ENCODE measurements at regions not wholly inside any gene's neighbourhood (a gene's known extent, or its start where the extent isn't known, plus 50 kb on each side); places are given as distances from the start of the nearest gene placed in this dataset.

DNA sequence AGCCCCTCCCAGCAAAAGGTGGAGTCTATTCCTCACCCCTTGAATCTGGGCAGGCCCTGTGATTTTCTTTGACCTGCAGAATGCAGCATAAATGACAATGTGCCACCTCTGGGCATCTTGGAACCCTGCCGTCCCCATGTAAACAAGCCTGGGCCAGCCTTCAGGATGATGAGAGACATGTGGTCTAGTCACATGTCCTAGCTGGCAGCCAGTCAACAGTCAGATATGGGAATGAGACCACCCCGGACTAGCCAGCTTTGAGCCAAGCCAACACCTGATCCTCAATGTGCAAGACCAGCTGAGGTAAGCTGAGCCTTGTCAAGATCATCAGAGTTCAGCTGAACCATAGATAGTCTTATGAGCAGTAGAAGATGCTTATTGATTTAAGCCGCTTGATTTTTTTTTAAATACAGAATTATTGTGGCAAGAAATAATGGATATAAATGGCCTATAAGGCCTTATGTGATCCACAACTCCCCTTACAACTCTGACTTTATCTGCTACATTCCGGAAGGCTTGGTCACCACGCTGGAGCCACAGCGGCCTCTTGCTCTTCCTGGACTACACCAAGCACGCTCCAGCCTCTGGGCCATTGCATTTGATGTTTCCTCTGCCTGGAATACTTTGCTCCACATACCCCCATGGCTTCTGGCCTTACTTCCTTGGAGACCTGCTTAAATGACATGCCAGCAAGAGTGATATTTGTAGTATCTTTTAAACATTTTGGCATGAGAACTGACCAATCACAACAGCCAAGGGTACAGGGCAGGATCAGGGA, 225.9 kb upstream of the SESN3 start:
- FAIRE-seq (no peak), DNase-seq (ENCODE audit: insufficient read length, low spot score) (no peak)
- TF ChIP-seq TAF1 (IDR thresholded peaks at IDR 0.05; ENCODE audit: low read depth, low read length) (no peak), SPI1 (IDR thresholded peaks at IDR 0.05; ENCODE audit: low read depth, low read length) (no peak)

DNA sequence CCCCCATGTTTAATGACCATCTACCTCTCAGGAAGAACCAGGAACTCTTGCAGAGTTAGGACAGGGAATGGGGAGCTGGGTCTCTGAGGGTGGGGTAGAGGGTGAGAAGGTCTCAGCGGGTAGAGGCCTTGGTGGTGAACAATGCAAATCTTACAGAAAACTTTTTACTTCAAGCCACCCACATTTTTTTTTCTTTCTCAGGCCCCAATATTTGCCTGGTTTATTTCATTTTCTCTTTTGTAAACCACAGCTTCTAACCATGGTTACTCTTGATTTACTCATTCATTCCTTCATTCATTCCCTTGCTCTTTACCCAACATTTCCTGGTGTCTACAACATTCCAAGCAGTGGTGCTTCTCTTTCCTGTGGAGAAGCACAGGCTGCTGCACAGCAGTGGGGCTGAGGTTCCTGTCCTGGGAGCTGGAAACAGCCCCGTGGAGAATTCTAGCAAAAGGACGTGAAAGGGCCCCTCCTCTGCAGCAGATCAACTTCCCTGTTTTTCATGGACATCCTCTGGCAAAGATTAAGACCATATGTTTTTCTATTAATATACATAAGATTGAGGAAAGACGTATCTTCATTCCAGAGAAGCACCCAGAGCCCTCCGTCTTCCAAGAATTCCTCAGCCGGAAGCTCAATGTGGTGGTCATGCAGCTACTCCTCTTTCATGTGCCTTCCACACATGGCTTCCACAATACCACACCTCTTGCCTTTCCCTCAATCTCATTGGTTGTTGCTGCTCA, 224.4 kb upstream of the SESN3 start:
- no peak for FAIRE-seq
- TF ChIP-seq PAX5 (IDR thresholded peaks at IDR 0.05; ENCODE audit: insufficient read depth, low read length, severe bottlenecking): no peak
- no peak for TF ChIP-seq SPI1 (IDR thresholded peaks at IDR 0.05; ENCODE audit: low read depth, low read length)
- TF ChIP-seq TAF1 (IDR thresholded peaks at IDR 0.05; ENCODE audit: low read depth, low read length): no peak
- no peak for TF ChIP-seq POU2F2 (IDR thresholded peaks at IDR 0.05; ENCODE audit: low read depth, low read length)
- TF ChIP-seq POLR2AphosphoS5 (IDR thresholded peaks at IDR 0.05; ENCODE audit: low read depth, low read length): no peak
- TF ChIP-seq POLR2A (IDR thresholded peaks at IDR 0.05; ENCODE audit: low read depth, low read length): no peak
- DNase-seq (ENCODE audit: insufficient read length, low spot score): no peak

DNA sequence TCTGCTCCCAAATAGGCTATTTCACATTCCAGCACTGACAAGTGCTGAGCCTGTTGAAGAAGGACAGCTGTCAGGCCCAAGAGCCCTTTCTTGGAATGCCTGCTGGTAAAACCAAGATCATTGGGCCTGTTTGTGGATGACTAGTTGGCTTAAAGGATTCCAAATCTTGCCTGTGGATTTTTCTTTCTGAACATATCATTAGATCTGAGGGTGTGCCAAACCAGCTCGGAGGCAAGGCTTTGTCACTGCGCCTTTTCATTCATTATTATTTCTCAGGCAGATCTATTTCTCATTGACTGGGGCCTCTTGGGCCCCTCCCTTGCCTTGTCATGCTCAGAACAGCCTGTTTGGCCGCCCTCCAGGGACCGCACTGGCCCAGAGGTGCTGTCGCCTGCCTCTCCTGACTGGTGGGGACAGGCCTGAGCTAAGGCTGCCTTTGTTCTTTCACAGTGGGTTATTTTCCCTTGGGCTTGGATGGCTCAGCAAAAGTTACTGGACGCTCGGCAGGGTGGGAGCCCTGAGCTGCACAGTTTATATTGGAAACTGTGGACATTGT, 222.7 kb upstream of the SESN3 start:
- FAIRE-seq (no peak), DNase-seq (ENCODE audit: insufficient read length, low spot score) (no peak)
- TF ChIP-seq SPI1 (IDR thresholded peaks at IDR 0.05; ENCODE audit: low read depth, low read length) (no peak), PAX5 (IDR thresholded peaks at IDR 0.05; ENCODE audit: insufficient read depth, low read length, severe bottlenecking) (no peak), POLR2AphosphoS5 (IDR thresholded peaks at IDR 0.05; ENCODE audit: low read depth, low read length) (no peak)

DNA sequence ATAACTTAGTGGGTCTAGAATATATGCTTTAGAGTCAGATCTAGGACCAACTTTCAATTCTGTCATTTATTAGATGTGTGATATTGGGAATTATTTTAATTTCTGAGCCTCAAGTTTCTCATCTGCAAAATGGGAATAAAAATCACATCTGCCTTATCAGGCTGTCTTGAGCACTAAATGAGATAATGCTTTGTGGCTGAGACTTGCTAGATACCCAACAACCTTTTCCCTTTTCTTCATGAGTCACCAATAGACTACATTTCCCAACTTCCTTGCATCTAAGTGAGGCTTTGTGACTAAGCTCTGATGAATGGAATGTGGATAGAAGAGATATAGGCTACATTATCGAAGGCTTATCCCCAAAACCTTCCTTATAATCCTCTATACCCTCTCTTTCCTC, 220.7 kb upstream of the SESN3 start:
- DNase-seq (ENCODE audit: insufficient read length, low spot score) (no peak), FAIRE-seq (no peak)
- no peak for TF ChIP-seq POLR2A (IDR thresholded peaks at IDR 0.05; ENCODE audit: low read depth, low read length)
- no peak for TF ChIP-seq TAF1 (IDR thresholded peaks at IDR 0.05; ENCODE audit: low read depth, low read length)
- no peak for TF ChIP-seq PAX5 (IDR thresholded peaks at IDR 0.05; ENCODE audit: insufficient read depth, low read length, severe bottlenecking)
- no peak for TF ChIP-seq POU2F2 (IDR thresholded peaks at IDR 0.05; ENCODE audit: low read depth, low read length)
- TF ChIP-seq SPI1 (IDR thresholded peaks at IDR 0.05; ENCODE audit: low read depth, low read length): no peak

DNA sequence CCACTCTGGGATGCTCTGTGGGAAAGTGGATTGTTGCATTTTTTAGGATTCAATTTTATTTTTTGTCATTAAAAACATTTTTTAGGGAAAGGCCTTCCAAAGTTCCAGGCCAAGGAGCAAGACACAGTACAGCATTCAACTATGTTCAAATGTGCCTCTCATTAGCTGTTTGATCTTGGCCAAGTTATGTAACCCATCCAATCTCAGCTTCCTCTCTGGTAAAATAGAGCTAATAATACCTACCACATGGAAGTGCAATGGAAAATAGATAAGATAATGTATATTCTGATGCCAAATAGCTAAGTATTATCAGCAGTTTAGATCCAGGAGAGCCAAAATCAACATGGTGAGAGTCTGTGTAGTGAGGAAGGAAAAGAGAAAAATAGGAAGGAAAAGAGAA, 220.3 kb upstream of the SESN3 start:
- DNase-seq (ENCODE audit: insufficient read length, low spot score): no peak
- no peak for FAIRE-seq
- no peak for TF ChIP-seq POLR2AphosphoS5 (IDR thresholded peaks at IDR 0.05; ENCODE audit: low read depth, low read length)
- TF ChIP-seq POLR2A (IDR thresholded peaks at IDR 0.05; ENCODE audit: low read depth, low read length): no peak
- TF ChIP-seq POU2F2 (IDR thresholded peaks at IDR 0.05; ENCODE audit: low read depth, low read length): no peak
- no peak for TF ChIP-seq TAF1 (IDR thresholded peaks at IDR 0.05; ENCODE audit: low read depth, low read length)
- no peak for TF ChIP-seq SPI1 (IDR thresholded peaks at IDR 0.05; ENCODE audit: low read depth, low read length)
- no peak for TF ChIP-seq PAX5 (IDR thresholded peaks at IDR 0.05; ENCODE audit: insufficient read depth, low read length, severe bottlenecking)

DNA sequence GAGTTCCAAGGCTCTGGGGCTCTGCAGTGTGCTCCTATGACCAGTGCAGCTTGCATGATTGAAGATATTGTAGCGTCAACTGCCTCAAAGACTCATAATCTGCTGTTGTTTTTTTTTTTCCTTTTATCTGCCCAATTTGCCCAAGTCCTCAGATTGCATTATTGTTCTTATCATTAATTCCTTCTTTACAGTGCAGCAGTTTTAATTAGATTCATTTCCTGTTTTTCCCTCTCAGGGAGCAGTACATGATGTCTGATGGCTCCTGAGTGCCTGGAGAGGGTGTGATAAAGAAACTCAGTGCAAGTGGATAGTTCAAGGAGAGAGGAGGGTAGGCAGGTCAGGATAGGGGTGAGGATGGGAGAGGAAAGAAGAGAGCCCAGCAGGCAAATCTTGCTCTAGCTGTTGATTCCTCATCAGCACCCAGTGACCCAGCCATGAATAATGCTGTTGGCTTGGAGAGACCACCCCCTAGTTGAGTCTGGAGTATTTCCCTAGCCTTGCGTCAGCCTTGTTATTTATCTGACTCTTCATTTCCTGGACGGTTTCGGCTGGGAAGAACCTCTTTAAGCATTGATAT, 219.6 kb upstream of the SESN3 start:
- TF ChIP-seq POLR2AphosphoS5 (IDR thresholded peaks at IDR 0.05; ENCODE audit: low read depth, low read length) (no peak), TAF1 (IDR thresholded peaks at IDR 0.05; ENCODE audit: low read depth, low read length) (no peak), POLR2A (IDR thresholded peaks at IDR 0.05; ENCODE audit: low read depth, low read length) (no peak), SPI1 (IDR thresholded peaks at IDR 0.05; ENCODE audit: low read depth, low read length) (no peak), PAX5 (IDR thresholded peaks at IDR 0.05; ENCODE audit: insufficient read depth, low read length, severe bottlenecking) (no peak), POU2F2 (IDR thresholded peaks at IDR 0.05; ENCODE audit: low read depth, low read length) (no peak)
- DNase-seq (ENCODE audit: insufficient read length, low spot score) (no peak), FAIRE-seq (no peak)

DNA sequence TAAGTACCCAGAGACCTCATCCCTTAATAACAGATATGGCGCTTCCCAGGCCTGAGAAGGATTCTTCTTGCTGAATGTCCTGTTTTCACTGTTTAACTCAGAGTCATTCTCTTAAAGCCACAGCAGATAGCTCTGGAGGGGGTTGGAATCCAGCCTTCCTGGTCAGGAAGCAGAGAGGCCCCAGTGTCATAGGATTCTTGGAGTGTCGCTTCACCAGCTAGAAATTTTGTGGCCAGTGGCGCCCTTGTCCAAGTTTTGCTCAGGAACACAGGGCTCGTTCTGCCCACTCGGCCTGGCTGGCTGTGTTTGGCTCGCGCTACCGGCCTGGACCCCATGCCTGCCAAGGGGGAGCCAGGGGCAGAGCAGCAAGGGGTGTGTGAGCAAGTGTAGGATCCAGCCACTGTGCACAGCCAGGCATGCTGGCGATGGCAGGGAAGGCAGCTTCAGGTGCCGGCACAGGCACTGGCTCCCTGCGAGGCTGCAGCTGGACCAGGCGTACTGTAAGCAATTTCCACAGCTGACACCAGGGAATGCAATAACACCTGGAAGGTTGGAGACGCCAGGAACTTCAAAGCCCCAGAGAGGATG, 214.8 kb upstream of the SESN3 start:
- no peak for TF ChIP-seq POLR2AphosphoS5 (IDR thresholded peaks at IDR 0.05; ENCODE audit: low read depth, low read length)
- no peak for TF ChIP-seq TAF1 (IDR thresholded peaks at IDR 0.05; ENCODE audit: low read depth, low read length)
- no peak for TF ChIP-seq POLR2A (IDR thresholded peaks at IDR 0.05; ENCODE audit: low read depth, low read length)
- no peak for TF ChIP-seq POU2F2 (IDR thresholded peaks at IDR 0.05; ENCODE audit: low read depth, low read length)
- no peak for TF ChIP-seq PAX5 (IDR thresholded peaks at IDR 0.05; ENCODE audit: insufficient read depth, low read length, severe bottlenecking)
- TF ChIP-seq SPI1 (IDR thresholded peaks at IDR 0.05; ENCODE audit: low read depth, low read length): no peak
- FAIRE-seq (no peak), DNase-seq (ENCODE audit: insufficient read length, low spot score) (no peak)

DNA sequence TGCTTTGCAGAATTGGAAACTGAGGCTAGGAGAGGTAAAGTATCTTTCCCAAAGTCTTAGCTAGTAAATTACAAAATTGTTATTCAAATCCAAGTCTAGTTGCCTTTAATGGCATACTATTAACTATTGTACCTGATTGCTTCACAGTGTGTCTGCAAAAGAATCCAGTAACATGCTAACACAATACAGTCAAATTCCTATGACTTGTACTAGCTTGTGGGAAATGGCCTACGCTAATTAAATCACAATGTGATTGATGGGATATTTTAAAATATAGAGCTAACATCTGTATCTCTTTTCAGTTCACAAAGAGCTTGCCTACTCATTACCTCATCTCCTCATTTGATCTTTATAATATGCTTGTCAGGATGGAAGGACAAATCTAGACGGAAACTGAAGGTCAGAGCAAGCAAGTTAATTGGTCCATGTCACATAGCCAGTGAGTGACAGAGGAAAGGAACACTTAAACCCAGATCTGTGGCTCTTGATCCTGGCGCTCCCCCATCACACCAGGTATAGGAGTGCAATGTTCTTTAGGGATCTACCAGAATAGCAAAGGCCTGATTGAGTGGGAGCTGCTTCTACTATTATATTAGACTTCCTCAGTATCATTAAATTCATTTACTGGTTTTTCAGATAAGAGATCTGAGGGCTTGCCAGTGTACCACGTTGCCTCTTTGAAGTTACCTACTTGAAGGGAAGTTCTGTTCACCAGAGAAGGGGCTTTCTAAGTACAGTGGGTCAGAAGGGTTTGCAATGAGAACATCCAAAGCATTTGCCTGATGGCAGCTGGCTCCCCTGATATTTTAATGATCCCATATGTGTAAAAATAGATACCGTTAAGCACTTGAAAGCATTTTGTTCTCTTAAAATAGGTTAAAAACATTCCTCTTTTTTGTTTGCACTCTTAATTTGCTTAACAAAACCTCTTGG, 213.6 kb upstream of the SESN3 start:
- DNase-seq (ENCODE audit: insufficient read length, low spot score): no peak
- FAIRE-seq: peak; percentile 9

DNA sequence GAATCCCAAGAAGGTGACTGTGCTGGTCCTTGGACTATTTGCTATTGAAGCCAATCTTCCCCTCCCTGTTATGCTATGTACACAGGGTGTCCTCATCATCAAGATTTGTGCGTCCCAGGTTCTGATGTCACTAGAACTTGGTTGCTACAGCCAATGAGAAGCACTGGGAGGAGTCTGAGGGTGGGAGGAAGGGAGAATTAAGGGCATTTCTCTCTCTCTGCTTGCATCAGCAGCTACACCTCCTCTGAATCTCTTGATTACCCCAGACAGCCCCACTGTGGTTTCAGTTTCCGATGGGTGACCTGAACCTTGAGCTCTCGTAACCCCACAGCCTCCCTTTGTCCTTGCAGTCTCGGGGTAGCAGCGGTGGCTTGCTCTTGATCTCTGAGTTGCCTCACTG, 212.4 kb upstream of the SESN3 start:
- peak; percentile 44 for DNase-seq (ENCODE audit: insufficient read length, low spot score)
- peak; percentile 43 for FAIRE-seq
- no peak for TF ChIP-seq POU2F2 (IDR thresholded peaks at IDR 0.05; ENCODE audit: low read depth, low read length)
- no peak for TF ChIP-seq POLR2AphosphoS5 (IDR thresholded peaks at IDR 0.05; ENCODE audit: low read depth, low read length)
- TF ChIP-seq PAX5 (IDR thresholded peaks at IDR 0.05; ENCODE audit: insufficient read depth, low read length, severe bottlenecking): no peak
- TF ChIP-seq TAF1 (IDR thresholded peaks at IDR 0.05; ENCODE audit: low read depth, low read length): no peak
- no peak for TF ChIP-seq SPI1 (IDR thresholded peaks at IDR 0.05; ENCODE audit: low read depth, low read length)
- TF ChIP-seq POLR2A (IDR thresholded peaks at IDR 0.05; ENCODE audit: low read depth, low read length): no peak

More for the DNA sequence above, 213.6 kb upstream of the SESN3 start:
- TF ChIP-seq POU2F2 (IDR thresholded peaks at IDR 0.05; ENCODE audit: low read depth, low read length): no peak

All from GM12891 (cell line).